HK-2 (cell line): ENCODE measurements at regions not wholly inside any gene's neighbourhood (a gene's known extent, or its start where the extent isn't known, plus 50 kb on each side); places are given as distances from the start of the nearest gene placed in this dataset.

Source experiments
- DNase-seq: peaks from one replicate; pipeline ENCODE4 v3.0.0-alpha.2; 2018; ENCODE audit not compliant: unreplicated experiment

- DNase-seq = no peak
These were observed 53.8 kb upstream of the SLC66A3 start for GRCh38 chr2:11101430-11101829.

- DNase-seq = no peak
These were observed 52.8 kb upstream of the SLC66A3 start for GRCh38 chr2:11102466-11102865.

GRCh38 chr2:11102956-11103860, 52.1 kb upstream of the SLC66A3 start:
- DNase-seq = no peak

GRCh38 chr2:11103984-11104793, 51.1 kb upstream of the SLC66A3 start:
- no peak for DNase-seq

GRCh38 chr2:11104794-11105660, 50.2 kb upstream of the SLC66A3 start:
- DNase-seq = no peak
